Hepatocyte (in vitro differentiated cells): ENCODE measurements at regions not wholly inside any gene's neighbourhood (a gene's known extent, or its start where the extent isn't known, plus 50 kb on each side); places are given as distances from the start of the nearest gene placed in this dataset.

ENCODE experiments used
- CTCF ChIP-seq: fragments of 200-600 bp; sonication (generic); IDR thresholded peaks from 2 replicates; pipeline ENCODE4 v1.5.1; 2016; ENCODE audit warnings: antibody characterized with exemption, mild to moderate bottlenecking; ENCODE audit not compliant: poor library complexity
- EZH2 ChIP-seq: fragments of 200-600 bp; sonication (generic); IDR thresholded peaks from 2 replicates; pipeline ENCODE4 v1.6.1; 2016; ENCODE audit warnings: antibody characterized with exemption, mild to moderate bottlenecking, borderline replicate concordance
- EZH2phosphoT487 ChIP-seq: fragments of 200-600 bp; sonication (generic); IDR thresholded peaks from one replicate; pipeline ENCODE4 v1.6.1; 2018; ENCODE audit warnings: antibody characterized with exemption, mild to moderate bottlenecking, low read depth, moderate library complexity; ENCODE audit not compliant: unreplicated experiment, severe bottlenecking

GRCh38 chr1:55441489-55441888 lies 226.3 kb upstream of the USP24 start:
- TF ChIP-seq EZH2 (no peak), CTCF (no peak), EZH2phosphoT487 (no peak)
